ENCODE measurements at regions not wholly inside any gene's neighbourhood (a gene's known extent, or its start where the extent isn't known, plus 50 kb on each side); places are given as distances from the start of the nearest gene placed in this dataset.

- TF ChIP-seq CTCF (IDR thresholded peaks at IDR 0.05 in 4 of 5, conservative IDR thresholded peaks at IDR 0.05 in 1 of 5) (no peak), POLR2A (IDR thresholded peaks at IDR 0.05) (no peak)
Observed at GRCh38 chr17:14803826-14804225, 461.3 kb downstream of the PMP22 start.

All from gastrocnemius medialis (tissue), 4 donors.